ENCODE measurements at regions not wholly inside any gene's neighbourhood (a gene's known extent, or its start where the extent isn't known, plus 50 kb on each side); places are given as distances from the start of the nearest gene placed in this dataset.
"Not testable (repeated sequence)": the region's sequence is repeated elsewhere in the genome, so short reads cannot be mapped to it uniquely, and the experiment has no call there.

DNA sequence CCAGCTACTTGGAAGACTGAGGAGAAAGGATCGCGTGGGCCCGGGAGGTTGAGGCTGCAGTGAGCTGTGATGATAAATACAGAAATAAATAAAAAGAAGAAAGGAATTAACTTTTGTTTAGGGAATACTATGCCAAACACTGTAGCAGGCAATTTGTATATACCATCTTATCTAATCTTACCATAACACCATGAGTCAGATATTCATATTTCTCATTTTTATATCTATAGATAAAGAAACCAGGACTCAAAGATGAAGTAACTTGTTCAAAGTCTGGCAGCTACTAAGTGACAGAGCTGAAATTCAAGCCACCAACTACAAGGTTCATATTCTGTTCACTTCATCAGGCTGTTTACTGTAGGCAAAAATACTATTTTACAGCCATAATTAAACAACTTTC lies 119.2 kb upstream of the SLC39A10 start:
- no peak for DNase-seq (ENCODE audit: low read depth in 2 of 2)

DNA sequence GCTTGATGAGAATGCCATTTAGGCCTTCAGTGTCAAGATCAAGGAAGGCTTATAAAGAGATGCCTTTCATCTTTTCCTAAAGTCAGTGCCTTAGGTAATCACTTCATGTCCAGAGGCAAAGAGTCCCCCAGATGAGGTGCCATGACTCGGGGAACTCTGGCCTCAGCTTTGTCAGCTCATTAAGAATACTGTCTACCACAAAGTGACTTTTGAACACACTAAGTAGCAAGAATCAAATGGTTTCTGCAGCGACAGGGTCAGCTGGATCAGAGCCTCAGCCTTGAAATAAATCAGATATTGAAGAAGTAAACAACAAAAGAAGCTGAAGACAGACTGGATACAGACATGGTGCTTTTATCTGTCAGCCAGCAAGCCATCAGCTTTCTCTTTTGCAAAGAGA lies 120.1 kb upstream of the SLC39A10 start:
- DNase-seq (ENCODE audit: low read depth in 2 of 2) = no peak

GRCh38 chr2:195535911-195536522 lies 121.0 kb upstream of the SLC39A10 start:
- DNase-seq (ENCODE audit: low read depth in 2 of 2) = no peak

DNA sequence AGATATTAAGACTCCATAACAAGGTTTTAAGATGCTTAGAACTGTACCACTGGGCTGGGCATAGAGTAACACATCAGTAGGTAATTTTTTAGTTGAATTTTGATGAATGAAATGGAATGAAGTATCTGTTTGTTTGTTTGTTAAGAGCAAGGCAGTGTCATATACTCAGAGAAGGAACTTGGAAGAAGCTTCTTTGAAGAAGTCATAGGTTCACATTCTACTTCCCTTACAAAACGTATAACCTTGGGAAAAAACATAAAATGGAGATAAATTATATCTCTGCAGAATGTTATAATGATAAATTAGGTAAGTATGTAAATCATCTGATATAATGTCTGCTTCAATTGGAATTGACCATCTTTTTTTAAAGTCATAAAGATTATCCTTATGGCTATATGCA lies 122.1 kb upstream of the SLC39A10 start:
- no peak for DNase-seq (ENCODE audit: low read depth in 2 of 2)

DNA sequence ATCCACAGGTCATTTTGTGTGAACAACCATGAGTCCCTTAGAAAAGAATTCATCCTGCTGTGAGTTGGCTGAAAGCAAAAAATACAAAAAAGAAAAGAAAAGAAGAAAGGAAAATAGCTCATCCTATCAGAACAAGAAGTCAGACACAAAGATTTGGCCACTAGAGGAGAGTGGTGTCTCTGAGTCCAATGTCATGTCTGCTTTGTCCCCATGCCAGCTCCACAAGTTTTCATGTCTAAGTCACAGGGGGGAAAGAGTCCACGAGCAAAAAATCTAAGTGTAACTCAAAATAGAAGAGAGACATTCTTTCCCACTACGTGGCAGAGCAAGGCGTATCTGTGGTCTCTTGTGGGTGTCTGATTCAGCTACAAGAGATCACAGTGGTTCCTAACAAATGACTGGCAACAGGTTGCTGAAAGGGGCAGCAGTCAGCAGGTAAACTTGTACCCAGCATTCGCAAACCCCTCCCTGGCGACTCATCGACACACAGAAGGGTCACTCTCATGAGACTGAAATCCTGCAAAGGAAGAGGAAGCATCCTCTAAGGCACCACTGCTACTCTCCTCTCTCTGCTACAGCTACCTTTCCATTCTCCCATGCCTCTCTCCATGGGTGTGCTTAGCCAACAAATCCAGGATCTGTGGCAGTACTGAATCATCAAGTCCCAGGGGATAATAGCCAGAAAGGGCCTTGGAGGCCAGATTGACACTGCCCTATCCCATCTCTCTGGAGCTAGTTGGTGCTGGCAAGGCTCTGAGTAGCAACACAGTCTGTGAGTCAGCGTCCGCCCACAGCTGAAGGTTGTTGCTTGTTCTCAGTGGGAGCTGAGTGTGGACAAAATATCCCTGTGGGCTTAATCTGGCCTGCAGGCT lies 123.0 kb upstream of the SLC39A10 start:
- DNase-seq (ENCODE audit: low read depth in 2 of 2) = peak; percentile 47 to 52

DNA sequence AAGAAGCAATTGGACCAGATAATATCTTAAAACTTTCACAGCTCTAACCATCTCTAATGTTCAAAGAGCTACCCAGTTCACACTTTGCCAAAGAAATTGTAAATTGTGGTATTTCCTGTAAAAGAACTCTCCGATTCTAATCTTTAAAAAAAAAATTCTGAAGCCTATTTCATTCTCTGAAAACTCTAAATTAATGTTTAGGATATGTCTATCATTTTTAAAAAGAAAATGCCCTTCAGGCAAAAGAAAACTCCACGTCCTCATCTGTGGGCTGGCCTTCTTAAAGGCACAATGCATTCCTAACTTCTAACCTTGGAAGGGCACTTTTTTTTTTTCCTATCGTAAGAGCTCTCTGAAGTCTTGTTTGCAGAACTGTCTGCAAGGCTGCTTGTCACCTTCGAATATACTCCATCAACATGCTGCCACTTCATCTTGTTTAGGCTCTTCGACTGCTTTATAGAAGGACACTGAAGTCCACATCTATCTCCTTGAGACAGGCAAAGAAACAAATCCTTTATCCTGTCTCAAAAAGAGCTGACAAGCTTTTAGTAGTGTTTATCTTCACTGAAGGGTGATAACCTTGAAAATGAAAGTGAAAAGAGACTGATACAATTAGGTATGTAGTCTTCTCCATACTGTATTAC lies 124.3 kb upstream of the SLC39A10 start:
- no peak for DNase-seq (ENCODE audit: low read depth in 2 of 2)

GRCh38 chr2:195532255-195532627 lies 124.8 kb upstream of the SLC39A10 start:
- no peak for DNase-seq (ENCODE audit: low read depth in 2 of 2)

GRCh38 chr2:195531754-195532153 lies 125.3 kb upstream of the SLC39A10 start:
- no peak for DNase-seq (ENCODE audit: low read depth in 2 of 2)

DNA sequence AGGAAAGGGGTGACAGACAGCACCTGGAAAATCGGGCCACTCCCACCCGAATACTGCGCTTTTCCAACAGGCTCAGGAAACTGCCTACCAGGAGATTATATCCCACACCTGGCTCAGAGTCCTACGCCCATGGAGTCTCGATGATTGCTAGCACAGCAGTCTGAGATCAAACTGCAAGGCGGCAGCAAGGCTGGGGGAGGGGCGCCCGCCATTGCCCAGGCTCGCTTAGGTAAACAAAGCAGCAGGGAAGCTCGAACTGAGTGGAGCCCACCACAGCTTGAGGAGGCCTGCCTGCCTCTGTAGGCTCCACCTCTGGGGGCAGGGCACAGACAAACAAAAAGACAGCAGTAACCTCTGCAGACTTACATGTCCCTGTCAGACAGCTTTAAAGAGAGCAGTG lies 133.8 kb upstream of the SLC39A10 start:
- DNase-seq (ENCODE audit: low read depth in 2 of 2) = not testable (repeated sequence)

GRCh38 chr2:195521589-195521988 lies 135.4 kb upstream of the SLC39A10 start:
- no peak for DNase-seq (ENCODE audit: low read depth in 2 of 2)

DNA sequence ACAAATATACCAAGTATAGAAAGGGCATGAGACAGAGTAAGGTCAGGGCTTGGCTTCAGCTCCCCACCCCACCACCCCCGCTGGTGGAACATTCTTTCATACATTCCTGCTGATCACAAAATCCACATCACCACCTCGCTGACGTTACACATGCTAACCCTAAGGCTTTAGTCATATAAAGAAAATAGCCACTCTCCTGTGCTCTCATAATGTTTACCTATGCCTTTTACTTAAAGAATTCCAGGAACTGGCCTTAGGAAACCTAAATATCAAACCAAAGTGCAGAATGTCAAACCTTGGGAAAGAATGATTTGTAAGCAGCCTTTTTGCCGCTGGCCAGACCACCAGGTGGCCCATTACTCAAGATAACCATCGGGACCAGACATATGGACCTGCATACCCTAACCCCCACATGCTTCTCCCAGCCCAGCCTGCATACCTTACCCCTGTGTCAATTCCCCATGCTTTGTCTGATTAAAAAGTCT lies 136.3 kb upstream of the SLC39A10 start:
- peak; percentile 64 to 68 for DNase-seq (ENCODE audit: low read depth in 2 of 2)

- DNase-seq (ENCODE audit: low read depth in 2 of 2) = no peak
Observed at GRCh38 chr2:195515551-195515950, 141.5 kb upstream of the SLC39A10 start.

DNA sequence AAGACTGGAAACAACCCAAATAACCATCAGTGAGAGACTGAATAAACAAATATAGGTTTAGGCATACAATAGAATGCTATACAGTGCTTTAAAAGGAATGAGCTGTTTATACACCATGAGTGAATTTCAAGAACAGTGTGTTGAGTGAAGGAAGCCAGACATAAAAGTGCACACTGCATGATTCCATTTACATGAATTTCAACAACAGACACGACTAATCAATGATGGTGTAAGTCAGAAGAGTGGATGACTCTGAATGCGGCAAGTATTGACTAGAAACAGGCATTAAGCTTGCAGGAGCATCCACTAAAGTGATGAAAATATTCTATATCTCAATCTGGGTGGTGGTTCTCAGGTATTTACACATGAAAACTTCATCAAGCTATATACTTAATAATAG lies 142.7 kb upstream of the SLC39A10 start:
- DNase-seq (ENCODE audit: low read depth in 2 of 2) = no peak

DNA sequence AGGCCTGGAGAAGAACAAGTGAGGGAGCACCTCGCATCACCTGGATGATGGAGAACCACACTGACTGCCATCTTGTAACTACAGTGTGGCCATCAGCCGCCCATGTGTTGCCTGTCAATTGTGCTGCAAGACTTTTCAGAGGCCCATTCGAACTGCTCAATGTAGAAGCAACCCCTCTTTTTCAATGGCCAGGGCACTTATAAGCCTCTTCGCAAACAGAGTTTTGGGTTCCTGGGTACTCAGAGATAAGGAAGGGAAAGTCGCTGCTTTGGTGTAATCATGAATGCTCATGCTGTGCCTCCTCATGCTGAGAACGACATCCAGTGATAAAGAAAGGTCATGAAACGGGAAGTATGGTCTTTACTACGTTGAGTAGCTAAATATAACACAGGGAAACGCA lies 143.9 kb upstream of the SLC39A10 start:
- no peak for DNase-seq (ENCODE audit: low read depth in 2 of 2)

DNA sequence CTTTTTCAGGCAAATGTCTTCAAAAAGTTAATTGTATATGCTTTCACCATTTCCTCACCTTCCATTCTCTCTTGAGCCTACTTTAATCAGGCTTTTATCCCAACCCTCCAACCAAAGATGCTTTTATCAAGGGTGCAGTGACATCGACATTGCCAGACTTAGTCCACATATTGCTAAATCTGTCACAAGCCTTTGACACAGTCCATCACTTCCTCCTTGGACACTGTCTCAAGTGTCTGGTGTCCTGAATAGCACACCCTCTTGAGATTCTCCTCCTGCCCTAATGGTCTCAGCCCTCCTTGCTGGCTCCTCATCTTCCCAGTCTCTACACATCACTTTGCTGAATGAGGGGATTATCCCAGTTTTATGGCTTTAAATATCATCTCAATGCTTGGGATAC lies 147.5 kb upstream of the SLC39A10 start:
- no peak for DNase-seq (ENCODE audit: low read depth in 2 of 2)

DNA sequence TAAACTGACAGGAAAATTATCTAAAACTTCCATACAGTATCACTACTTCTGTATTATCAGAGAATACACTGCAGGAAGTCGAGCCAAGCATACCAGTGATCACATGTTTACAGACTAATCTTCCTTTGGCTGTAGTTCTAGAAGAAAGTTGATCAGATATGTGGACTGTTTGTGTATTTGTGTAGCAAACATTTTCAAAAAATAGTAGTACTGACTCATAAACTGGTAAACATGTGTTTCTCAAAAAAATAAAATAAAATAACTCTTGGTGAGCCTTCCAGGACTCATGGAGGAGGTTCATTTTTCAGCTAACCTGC lies 148.9 kb upstream of the SLC39A10 start:
- no peak for DNase-seq (ENCODE audit: low read depth in 2 of 2)

DNA sequence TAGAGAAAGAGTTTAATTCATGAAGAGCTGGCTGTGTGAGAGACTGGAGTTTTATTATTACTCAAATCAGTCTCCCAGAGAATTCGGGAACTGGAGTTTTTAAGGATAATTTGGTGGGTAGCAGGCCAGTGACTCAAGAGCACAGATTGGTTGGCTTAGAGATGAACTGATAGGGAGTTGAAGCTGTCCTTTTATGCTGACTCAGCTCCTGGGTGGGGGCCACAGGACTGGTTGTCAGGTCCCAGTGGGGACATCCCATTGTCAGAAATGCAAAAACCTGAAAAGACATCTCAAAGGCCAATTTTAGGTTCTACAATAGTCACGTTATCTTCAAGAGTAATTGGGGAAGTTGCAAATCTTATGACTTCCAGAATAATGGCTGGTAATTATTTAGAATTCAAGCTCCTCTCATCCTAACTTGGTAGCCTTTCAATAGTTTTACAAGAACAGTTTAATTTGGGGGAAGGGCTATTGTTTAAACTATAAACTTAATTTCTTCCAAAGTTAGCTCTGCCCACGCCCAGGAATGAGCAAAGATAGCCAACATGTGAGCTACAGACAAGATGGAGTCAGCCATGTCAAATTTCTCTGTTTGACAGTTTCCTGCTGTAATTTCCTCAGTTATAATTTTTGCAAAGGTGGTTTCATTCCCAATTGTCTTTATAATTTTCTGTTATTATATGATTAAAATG lies 149.4 kb upstream of the SLC39A10 start:
- DNase-seq (ENCODE audit: low read depth in 2 of 2) = no peak

GRCh38 chr2:195505701-195506100 lies 151.3 kb upstream of the SLC39A10 start:
- DNase-seq (ENCODE audit: low read depth in 2 of 2) = no peak

GRCh38 chr2:195503208-195503607 lies 153.8 kb upstream of the SLC39A10 start:
- no peak for DNase-seq (ENCODE audit: low read depth in 2 of 2)

- DNase-seq (ENCODE audit: low read depth in 2 of 2) = no peak
Observed at GRCh38 chr2:195501746-195502145, 155.3 kb upstream of the SLC39A10 start.

DNA sequence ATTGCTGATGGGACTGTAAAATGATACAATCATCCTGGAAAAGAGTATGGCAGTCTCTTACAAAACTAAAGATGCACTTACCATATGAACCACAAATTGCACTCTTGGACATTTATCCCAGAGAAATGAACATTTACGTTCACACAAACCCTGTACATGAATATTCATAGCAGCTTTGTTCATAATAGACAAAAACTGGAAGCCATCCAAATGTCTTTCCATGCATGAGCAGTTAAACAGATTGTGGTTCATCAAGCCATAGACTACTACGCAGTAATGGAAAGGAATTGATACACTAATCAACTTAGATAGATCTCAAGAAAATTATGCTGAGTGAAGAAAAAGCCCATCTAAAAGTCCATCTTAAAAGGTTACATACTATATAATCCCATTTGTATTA lies 156.1 kb upstream of the SLC39A10 start:
- no peak for DNase-seq (ENCODE audit: low read depth in 2 of 2)

GRCh38 chr2:195498839-195499490 lies 158.1 kb upstream of the SLC39A10 start:
- no peak for DNase-seq (ENCODE audit: low read depth in 2 of 2)

All from fibroblast of skin of left biceps (primary cell).